OCI-LY3 (cell line): ENCODE measurements at regions not wholly inside any gene's neighbourhood (a gene's known extent, or its start where the extent isn't known, plus 50 kb on each side); places are given as distances from the start of the nearest gene placed in this dataset.

Source experiments
- H2AFZ ChIP-seq: fragments of 200-600, 300-600 bp; shearing (Covaris generic); 2 replicates; pipeline ENCODE4 v1.6.0; 2014; ENCODE audit warnings: antibody characterized with exemption, low read depth, low read length
- H3K27ac ChIP-seq: fragments of 200-600, 300-600 bp; sonication (generic); 2 replicates; pipeline ENCODE4 v1.5.1; 2014; ENCODE audit warnings: mild to moderate bottlenecking, low read length, moderate library complexity, mixed read lengths
- H3K27me3 ChIP-seq: fragments of 200-600, 300-600 bp; sonication (generic); 2 replicates; pipeline ENCODE4 v1.6.1; 2014; ENCODE audit warnings: low read depth, low read length, mixed read lengths
- H3K36me3 ChIP-seq: fragments of 200-600, 300-600 bp; sonication (generic); replicated peaks from 2 replicates; pipeline ENCODE3; 2014; ENCODE audit warnings: low read depth, low read length, mixed read lengths
- H3K4me1 ChIP-seq: fragments of 300-600, 200-600 bp; sonication (generic); 2 replicates; pipeline ENCODE4 v1.6.1; 2014; ENCODE audit warnings: low read length, mixed read lengths
- H3K4me2 ChIP-seq: fragments of 200-600, 300-600 bp; sonication (generic); 2 replicates; pipeline ENCODE4 v1.6.1; 2014; ENCODE audit warnings: low read length, mixed read lengths
- H3K4me3 ChIP-seq: fragments of 300-600, 200-600 bp; sonication (generic); 2 replicates; pipeline ENCODE4 v1.5.1; 2014; ENCODE audit warnings: antibody characterized with exemption, mild to moderate bottlenecking, low read length, moderate library complexity
- H3K79me2 ChIP-seq: fragments of 300-600, 200-600 bp; shearing (Covaris generic); 2 replicates; pipeline ENCODE4 v1.6.1; 2014; ENCODE audit warnings: mild to moderate bottlenecking, low read length, mixed read lengths
- H3K9ac ChIP-seq: fragments of 300-600, 200-600 bp; shearing (Covaris generic); 2 replicates; pipeline ENCODE4 v1.6.0; 2014; ENCODE audit warnings: mild to moderate bottlenecking, low read length, moderate library complexity
- H3K9me3 ChIP-seq: fragments of 200-600, 300-600 bp; shearing (Covaris generic); 2 replicates; pipeline ENCODE4 v1.6.1; 2014; ENCODE audit warnings: low read length, mixed read lengths; ENCODE audit not compliant: insufficient read depth
- H4K20me1 ChIP-seq: fragments of 200-600, 300-600 bp; sonication (generic); 2 replicates; pipeline ENCODE4 v1.6.1; 2016; ENCODE audit warnings: low read length, mixed read lengths; ENCODE audit not compliant: insufficient read depth
- EZH2phosphoT487 ChIP-seq: fragments of 200-600 bp; shearing (Covaris generic); IDR thresholded peaks from 2 replicates; pipeline ENCODE4 v1.6.1; 2018; ENCODE audit warnings: antibody characterized with exemption, mixed run types, low read depth
- TF ChIP-seq, protein P1 (sequence below): fragments of 200-600, 300-600 bp; sonication (generic); IDR thresholded peaks from 2 replicates; pipeline ENCODE4 v1.5.1; 2014; ENCODE audit warnings: antibody characterized with exemption, low read length, low read depth

DNA sequence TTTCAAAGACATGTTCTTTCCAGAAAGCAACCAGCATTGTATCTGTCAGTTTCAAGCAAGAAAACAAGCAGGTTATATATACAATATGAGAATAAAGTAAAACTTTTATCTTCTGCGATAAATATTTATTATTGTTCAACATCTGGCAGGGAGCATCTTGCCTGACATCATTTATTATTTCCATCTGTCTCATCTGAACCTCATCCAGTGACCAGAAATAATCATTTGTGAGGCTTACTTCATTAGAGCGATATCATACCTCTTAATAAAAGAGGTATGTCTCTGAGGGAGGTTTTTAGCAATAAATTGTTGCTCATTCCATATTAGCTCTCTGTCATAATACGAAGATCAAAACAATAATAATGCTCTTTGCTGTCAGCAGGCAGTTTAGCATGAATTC, 226.1 kb downstream of the CDC14C start:
- Histone ChIP-seq H3K27me3 (peaks cover 12% of the 10 kb centered on the region), H2AFZ (no peak overlapping the region), H3K9ac (no peak overlapping the region), H3K79me2 (no peaks in the 10 kb centered on the region), H3K36me3 (no peaks in the 10 kb centered on the region), H3K4me2 (no peak overlapping the region), H3K27ac (no peak overlapping the region), H3K4me3 (no peak overlapping the region), H3K9me3 (no peaks in the 10 kb centered on the region), H4K20me1 (no peaks in the 10 kb centered on the region), H3K4me1 (no peaks in the 10 kb centered on the region)
- TF ChIP-seq, protein P1, sequence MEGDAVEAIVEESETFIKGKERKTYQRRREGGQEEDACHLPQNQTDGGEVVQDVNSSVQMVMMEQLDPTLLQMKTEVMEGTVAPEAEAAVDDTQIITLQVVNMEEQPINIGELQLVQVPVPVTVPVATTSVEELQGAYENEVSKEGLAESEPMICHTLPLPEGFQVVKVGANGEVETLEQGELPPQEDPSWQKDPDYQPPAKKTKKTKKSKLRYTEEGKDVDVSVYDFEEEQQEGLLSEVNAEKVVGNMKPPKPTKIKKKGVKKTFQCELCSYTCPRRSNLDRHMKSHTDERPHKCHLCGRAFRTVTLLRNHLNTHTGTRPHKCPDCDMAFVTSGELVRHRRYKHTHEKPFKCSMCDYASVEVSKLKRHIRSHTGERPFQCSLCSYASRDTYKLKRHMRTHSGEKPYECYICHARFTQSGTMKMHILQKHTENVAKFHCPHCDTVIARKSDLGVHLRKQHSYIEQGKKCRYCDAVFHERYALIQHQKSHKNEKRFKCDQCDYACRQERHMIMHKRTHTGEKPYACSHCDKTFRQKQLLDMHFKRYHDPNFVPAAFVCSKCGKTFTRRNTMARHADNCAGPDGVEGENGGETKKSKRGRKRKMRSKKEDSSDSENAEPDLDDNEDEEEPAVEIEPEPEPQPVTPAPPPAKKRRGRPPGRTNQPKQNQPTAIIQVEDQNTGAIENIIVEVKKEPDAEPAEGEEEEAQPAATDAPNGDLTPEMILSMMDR: no peak
- TF ChIP-seq EZH2phosphoT487: no peak

DNA sequence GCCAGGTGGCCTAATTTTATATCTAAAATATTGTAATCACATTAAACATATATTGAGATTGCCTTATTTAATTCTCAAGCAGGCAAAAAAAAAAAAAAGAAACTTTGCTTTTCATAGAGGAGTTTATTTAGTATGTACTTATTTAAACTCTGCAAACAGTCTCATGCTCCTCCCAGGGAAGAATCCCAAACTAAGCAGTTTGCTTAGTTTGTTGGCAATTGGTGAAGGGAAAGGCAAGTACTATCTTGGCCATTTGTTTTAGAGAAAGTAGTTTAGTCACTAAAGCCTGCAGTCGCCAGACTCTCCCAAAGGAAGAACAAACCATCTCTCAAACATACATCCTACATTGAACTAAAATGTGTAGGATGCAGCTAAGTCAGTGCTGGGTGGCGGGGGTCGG, 226.8 kb downstream of the CDC14C start:
- Histone ChIP-seq H3K9me3 (no peaks in the 10 kb centered on the region), H3K79me2 (no peaks in the 10 kb centered on the region), H4K20me1 (no peaks in the 10 kb centered on the region), H3K27ac (no peak overlapping the region), H3K4me2 (no peak overlapping the region), H3K27me3 (peaks cover 12% of the 10 kb centered on the region), H3K4me1 (no peaks in the 10 kb centered on the region), H2AFZ (no peak overlapping the region), H3K9ac (no peak overlapping the region), H3K4me3 (no peak overlapping the region), H3K36me3 (no peaks in the 10 kb centered on the region)
- no peak for TF ChIP-seq EZH2phosphoT487
- TF ChIP-seq, protein P1: no peak

DNA sequence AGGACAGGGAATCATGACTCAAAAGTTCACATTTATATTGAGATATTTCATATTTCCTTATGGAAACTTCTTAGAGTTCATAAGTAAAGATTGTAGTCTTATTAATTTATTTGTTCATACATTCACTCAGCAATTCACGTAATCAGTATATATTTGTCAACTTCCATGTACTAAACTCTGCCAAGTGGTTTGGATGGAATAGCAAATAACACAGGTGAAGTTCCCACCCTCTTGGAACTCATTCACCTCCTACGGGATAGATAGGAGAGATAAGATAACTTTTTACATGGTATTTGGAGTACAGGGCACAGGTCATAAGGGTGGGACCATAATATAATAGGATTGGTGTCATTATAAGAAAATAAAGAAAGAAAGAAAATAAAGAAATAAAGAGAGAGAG, 234.0 kb downstream of the CDC14C start:
- no peak for TF ChIP-seq EZH2phosphoT487
- TF ChIP-seq, protein P1: no peak
- Histone ChIP-seq H3K36me3 (no peaks in the 10 kb centered on the region), H3K27me3 (no peaks in the 10 kb centered on the region), H3K27ac (no peak overlapping the region), H3K4me1 (no peaks in the 10 kb centered on the region), H3K4me3 (no peak overlapping the region), H2AFZ (no peak overlapping the region), H3K9me3 (no peaks in the 10 kb centered on the region), H3K4me2 (no peak overlapping the region), H3K9ac (no peak overlapping the region), H4K20me1 (no peaks in the 10 kb centered on the region), H3K79me2 (no peaks in the 10 kb centered on the region)

DNA sequence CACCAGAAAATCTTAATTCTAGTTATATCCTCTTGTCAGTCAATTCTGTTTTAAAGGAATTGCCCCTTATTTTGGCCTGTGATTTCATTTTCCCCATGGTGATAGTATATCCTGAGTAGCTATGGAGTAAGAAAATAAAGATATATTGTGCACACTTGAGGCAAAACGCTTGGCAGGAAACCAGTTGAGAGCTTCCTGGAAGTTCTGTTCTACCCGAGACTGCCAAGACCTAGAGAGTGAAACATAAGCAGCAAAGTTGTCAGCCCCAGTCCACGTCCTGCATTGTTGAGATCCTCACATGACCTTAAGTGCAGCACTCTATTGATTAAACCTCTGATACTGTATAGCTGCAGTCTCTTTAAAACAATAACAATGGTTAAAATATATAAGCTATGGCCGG, 235.2 kb downstream of the CDC14C start:
- no peak overlapping the region for H2AFZ ChIP-seq
- no peaks in the 10 kb centered on the region for H3K79me2 ChIP-seq
- TF ChIP-seq, protein P1: no peak
- TF ChIP-seq EZH2phosphoT487: no peak
- no peak overlapping the region for H3K27ac ChIP-seq
- H3K27me3 ChIP-seq: no peaks in the 10 kb centered on the region
- no peaks in the 10 kb centered on the region for H3K9me3 ChIP-seq
- no peak overlapping the region for H3K4me2 ChIP-seq
- H3K9ac ChIP-seq: no peak overlapping the region
- no peaks in the 10 kb centered on the region for H4K20me1 ChIP-seq
- H3K36me3 ChIP-seq: no peaks in the 10 kb centered on the region
- no peak overlapping the region for H3K4me3 ChIP-seq
- no peaks in the 10 kb centered on the region for H3K4me1 ChIP-seq
